ENCODE measurements at regions not wholly inside any gene's neighbourhood (a gene's known extent, or its start where the extent isn't known, plus 50 kb on each side); places are given as distances from the start of the nearest gene placed in this dataset.

DNA sequence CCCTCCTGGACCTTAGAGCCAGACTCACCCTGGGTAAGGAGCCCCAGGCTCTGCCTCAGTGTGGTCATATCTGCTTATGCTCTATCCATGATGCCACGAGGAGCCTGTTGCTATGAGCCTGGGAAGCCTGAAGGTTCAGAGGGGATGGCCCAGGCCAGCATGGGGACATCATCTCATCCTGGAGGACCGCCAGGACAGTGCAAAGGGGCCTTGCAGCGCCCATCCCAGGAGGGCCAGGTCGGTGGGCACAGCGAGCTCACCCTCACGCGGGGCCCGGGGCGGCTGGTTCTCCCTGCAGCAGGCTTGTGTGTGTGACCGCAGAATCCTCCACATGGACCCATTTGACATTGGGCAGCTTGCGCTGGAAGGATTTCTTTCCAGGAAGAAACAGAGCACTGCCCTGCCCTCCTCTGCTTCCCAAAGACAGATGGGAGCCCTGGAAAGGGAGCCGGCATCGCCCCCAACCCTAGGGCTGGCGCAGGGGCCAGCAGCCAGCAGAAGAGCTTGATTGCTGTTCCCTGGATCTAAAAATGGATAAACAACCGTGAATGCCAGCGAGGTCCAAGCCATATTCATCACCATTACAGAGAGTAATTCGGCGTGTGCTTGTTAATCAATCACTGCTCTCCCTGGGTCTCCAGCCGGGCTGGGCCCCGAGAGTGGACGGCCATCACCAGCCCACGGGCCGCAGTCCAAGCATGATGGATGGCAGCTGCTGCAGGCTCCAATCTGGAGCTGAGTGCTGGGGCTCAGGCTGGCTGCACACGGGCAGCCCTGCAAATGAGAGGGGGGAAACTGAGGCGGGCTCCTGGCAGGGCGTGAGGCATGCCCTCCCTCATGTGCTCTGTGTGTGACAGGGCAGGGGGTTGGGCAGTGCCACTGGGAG is 739.7 kb downstream of the BRD1 start:
- BruUV-seq (replicated peaks), result no TSS peak
- Histone ChIP-seq H3K27ac (ENCODE audit: low read length) (no peak overlapping the region), H3K36me3 (ENCODE audit: low read depth, low read length) (no peaks in the 10 kb centered on the region), H3K9me3 (ENCODE audit: low read length) (no peaks in the 10 kb centered on the region), H3K4me1 (ENCODE audit: insufficient read depth, low read length) (no peaks in the 10 kb centered on the region), H3K27me3 (ENCODE audit: low read length) (no peaks in the 10 kb centered on the region), H3K4me2 (ENCODE audit: low read length) (no peak overlapping the region), H3K9ac (ENCODE audit: low read length) (no peak overlapping the region), H2AFZ (ENCODE audit: low read length) (no peak overlapping the region), H3K9me2 (replicated peaks; ENCODE audit: low read length) (no peaks in the 10 kb centered on the region), H3K4me3 (ENCODE audit: low read length) (no peak overlapping the region), H3F3A (ENCODE audit: low read length, unreplicated experiment) (no peaks in the 10 kb centered on the region), H3K79me2 (ENCODE audit: low read length) (no peaks in the 10 kb centered on the region), H4K20me1 (ENCODE audit: low read length) (no peaks in the 10 kb centered on the region)
- TF ChIP-seq EZH2 (IDR thresholded peaks at IDR 0.05; ENCODE audit: low read length, unreplicated experiment) (no peak), EZH2phosphoT487 (IDR thresholded peaks at IDR 0.05; ENCODE audit: borderline replicate concordance, low read length) (no peak)
- TF ChIP-seq, protein P1, sequence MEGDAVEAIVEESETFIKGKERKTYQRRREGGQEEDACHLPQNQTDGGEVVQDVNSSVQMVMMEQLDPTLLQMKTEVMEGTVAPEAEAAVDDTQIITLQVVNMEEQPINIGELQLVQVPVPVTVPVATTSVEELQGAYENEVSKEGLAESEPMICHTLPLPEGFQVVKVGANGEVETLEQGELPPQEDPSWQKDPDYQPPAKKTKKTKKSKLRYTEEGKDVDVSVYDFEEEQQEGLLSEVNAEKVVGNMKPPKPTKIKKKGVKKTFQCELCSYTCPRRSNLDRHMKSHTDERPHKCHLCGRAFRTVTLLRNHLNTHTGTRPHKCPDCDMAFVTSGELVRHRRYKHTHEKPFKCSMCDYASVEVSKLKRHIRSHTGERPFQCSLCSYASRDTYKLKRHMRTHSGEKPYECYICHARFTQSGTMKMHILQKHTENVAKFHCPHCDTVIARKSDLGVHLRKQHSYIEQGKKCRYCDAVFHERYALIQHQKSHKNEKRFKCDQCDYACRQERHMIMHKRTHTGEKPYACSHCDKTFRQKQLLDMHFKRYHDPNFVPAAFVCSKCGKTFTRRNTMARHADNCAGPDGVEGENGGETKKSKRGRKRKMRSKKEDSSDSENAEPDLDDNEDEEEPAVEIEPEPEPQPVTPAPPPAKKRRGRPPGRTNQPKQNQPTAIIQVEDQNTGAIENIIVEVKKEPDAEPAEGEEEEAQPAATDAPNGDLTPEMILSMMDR (conservative IDR thresholded peaks at IDR 0.05; ENCODE audit: low read depth, low read length), result no peak
- no peak for ATAC-seq
- ChIA-PET CTCF (no interaction called here), POLR2A (ENCODE audit: unreplicated experiment) (no interaction called here)
- intact Hi-C loops (cut with micrococcal nuclease), result no loop called here
- no peak for DNase-seq

DNA sequence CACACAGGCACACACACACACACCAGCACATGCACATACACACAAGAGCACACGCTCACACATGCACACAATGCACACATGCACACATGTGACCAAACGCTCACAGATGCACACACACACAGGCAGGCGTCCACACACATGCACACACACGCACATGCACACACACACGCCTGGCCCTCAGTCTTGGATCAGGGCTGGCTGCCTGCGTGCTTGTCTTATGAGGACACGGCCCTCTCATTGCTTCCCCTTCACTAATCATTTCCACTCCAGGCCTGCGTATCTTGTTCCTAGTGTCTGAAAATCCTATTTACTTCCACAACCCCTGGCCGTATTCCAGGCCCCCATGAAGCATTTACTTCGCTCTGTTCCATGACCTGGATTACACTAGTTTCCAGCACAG is 740.5 kb downstream of the BRD1 start:
- no peaks in the 10 kb centered on the region for H4K20me1 ChIP-seq (ENCODE audit: low read length)
- TF ChIP-seq EZH2 (IDR thresholded peaks at IDR 0.05; ENCODE audit: low read length, unreplicated experiment) (no peak), EZH2phosphoT487 (IDR thresholded peaks at IDR 0.05; ENCODE audit: borderline replicate concordance, low read length) (no peak)
- TF ChIP-seq, protein P1 (conservative IDR thresholded peaks at IDR 0.05; ENCODE audit: low read depth, low read length), result no peak
- H3K4me1 ChIP-seq (ENCODE audit: insufficient read depth, low read length), result no peaks in the 10 kb centered on the region
- H3K79me2 ChIP-seq (ENCODE audit: low read length), result no peaks in the 10 kb centered on the region
- no peak overlapping the region for H3K4me3 ChIP-seq (ENCODE audit: low read length)
- no peak overlapping the region for H3K27ac ChIP-seq (ENCODE audit: low read length)
- ChIA-PET POLR2A (ENCODE audit: unreplicated experiment) (no interaction called here), CTCF (no interaction called here)
- H2AFZ ChIP-seq (ENCODE audit: low read length), result no peak overlapping the region
- no peak for ATAC-seq
- H3K9me3 ChIP-seq (ENCODE audit: low read length), result no peaks in the 10 kb centered on the region
- H3K36me3 ChIP-seq (ENCODE audit: low read depth, low read length), result no peaks in the 10 kb centered on the region
- no peak overlapping the region for H3K4me2 ChIP-seq (ENCODE audit: low read length)
- BruUV-seq (replicated peaks), result no TSS peak
- no peaks in the 10 kb centered on the region for H3K9me2 ChIP-seq (replicated peaks; ENCODE audit: low read length)
- H3K27me3 ChIP-seq (ENCODE audit: low read length), result no peaks in the 10 kb centered on the region
- DNase-seq, result no peak
- no peaks in the 10 kb centered on the region for H3F3A ChIP-seq (ENCODE audit: low read length, unreplicated experiment)
- no peak overlapping the region for H3K9ac ChIP-seq (ENCODE audit: low read length)
- intact Hi-C loops (cut with micrococcal nuclease), result no loop called here

DNA sequence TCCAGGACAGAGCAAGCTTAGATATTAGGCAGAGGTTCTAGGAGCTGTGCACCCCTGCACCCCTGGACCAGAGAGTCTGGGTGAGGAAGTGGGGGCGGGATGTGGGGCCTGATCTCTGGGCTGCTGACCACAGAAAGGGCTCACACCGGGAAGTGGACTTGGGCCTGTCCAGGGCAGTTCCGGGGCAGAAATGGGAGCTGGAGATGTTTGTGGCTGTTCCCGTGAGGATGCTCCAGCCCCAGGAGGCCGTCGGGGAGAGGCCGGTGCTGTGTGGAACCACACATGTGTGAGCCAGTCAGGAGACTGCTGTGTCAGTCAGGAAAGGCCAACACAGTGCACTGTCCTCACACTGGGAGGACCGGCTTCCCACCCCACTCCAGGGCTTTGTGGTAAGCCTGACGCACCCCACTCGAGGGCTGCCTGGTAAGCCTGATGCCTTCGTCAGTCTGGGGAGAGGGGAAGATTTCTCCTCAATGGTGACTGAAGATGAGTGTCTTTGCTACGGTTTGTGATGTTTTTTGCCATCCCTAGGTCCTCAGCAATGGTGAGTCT is 741.0 kb downstream of the BRD1 start:
- TF ChIP-seq EZH2phosphoT487 (IDR thresholded peaks at IDR 0.05; ENCODE audit: borderline replicate concordance, low read length) (no peak), EZH2 (IDR thresholded peaks at IDR 0.05; ENCODE audit: low read length, unreplicated experiment) (no peak)
- TF ChIP-seq, protein P1 (conservative IDR thresholded peaks at IDR 0.05; ENCODE audit: low read depth, low read length), result no peak
- Histone ChIP-seq H2AFZ (ENCODE audit: low read length) (no peak overlapping the region), H3K9me2 (replicated peaks; ENCODE audit: low read length) (no peaks in the 10 kb centered on the region), H4K20me1 (ENCODE audit: low read length) (no peaks in the 10 kb centered on the region), H3K4me3 (ENCODE audit: low read length) (no peak overlapping the region), H3K79me2 (ENCODE audit: low read length) (no peaks in the 10 kb centered on the region), H3K27me3 (ENCODE audit: low read length) (no peaks in the 10 kb centered on the region), H3K4me2 (ENCODE audit: low read length) (no peak overlapping the region), H3K4me1 (ENCODE audit: insufficient read depth, low read length) (no peaks in the 10 kb centered on the region), H3K9me3 (ENCODE audit: low read length) (no peaks in the 10 kb centered on the region), H3K27ac (ENCODE audit: low read length) (no peak overlapping the region), H3K36me3 (ENCODE audit: low read depth, low read length) (no peaks in the 10 kb centered on the region), H3F3A (ENCODE audit: low read length, unreplicated experiment) (no peaks in the 10 kb centered on the region), H3K9ac (ENCODE audit: low read length) (no peak overlapping the region)
- CTCF ChIA-PET, result no interaction called here
- no TSS peak for BruUV-seq (replicated peaks)
- DNase-seq, result no peak
- POLR2A ChIA-PET (ENCODE audit: unreplicated experiment), result no interaction called here
- no peak for ATAC-seq
- intact Hi-C loops (cut with micrococcal nuclease), result no loop called here

All from PC-3 (cell line).